ENCODE measurements at regions not wholly inside any gene's neighbourhood (a gene's known extent, or its start where the extent isn't known, plus 50 kb on each side); places are given as distances from the start of the nearest gene placed in this dataset.

DNA sequence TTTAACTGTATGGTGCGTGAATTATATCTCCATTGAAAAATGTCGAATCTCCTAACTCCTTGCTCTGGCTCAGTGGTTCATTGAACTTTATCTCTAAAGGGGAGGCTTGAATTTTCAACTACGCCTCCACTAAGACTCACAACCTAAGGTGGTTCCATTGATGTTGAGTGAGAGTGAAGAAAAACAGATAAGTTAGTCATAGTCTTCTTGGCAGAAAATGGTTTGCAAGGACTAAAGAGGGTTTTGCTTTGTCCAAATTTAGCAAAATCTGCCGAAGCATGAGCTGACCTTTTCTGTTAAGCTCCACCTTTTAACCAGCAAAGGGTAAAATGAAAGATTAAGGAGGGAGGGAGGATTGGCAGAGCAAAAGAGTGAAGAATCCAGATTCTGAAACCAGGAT lies 290.2 kb upstream of the SPTLC3 start:
- intact Hi-C loops (cut with DNase I): no loop called here
- 47% methylated on average over 4 of the region's 4 CpGs for WGBS
- Histone ChIP-seq H3K27me3 (no peaks in the 10 kb centered on the region), H3K27ac (replicated peaks in 1 of 4) (no peak overlapping the region), H3K36me3 (no peaks in the 10 kb centered on the region), H3K9me3 (no peaks in the 10 kb centered on the region), H3K4me1 (no peaks in the 10 kb centered on the region), H3K4me3 (no peak overlapping the region)
- no peak for TF ChIP-seq POLR2A (IDR thresholded peaks at IDR 0.05; ENCODE audit: low read depth)
- TF ChIP-seq, protein P1, sequence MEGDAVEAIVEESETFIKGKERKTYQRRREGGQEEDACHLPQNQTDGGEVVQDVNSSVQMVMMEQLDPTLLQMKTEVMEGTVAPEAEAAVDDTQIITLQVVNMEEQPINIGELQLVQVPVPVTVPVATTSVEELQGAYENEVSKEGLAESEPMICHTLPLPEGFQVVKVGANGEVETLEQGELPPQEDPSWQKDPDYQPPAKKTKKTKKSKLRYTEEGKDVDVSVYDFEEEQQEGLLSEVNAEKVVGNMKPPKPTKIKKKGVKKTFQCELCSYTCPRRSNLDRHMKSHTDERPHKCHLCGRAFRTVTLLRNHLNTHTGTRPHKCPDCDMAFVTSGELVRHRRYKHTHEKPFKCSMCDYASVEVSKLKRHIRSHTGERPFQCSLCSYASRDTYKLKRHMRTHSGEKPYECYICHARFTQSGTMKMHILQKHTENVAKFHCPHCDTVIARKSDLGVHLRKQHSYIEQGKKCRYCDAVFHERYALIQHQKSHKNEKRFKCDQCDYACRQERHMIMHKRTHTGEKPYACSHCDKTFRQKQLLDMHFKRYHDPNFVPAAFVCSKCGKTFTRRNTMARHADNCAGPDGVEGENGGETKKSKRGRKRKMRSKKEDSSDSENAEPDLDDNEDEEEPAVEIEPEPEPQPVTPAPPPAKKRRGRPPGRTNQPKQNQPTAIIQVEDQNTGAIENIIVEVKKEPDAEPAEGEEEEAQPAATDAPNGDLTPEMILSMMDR (IDR thresholded peaks at IDR 0.05): no peak
- TF ChIP-seq EP300 (IDR thresholded peaks at IDR 0.05): no peak
- no peak for TF ChIP-seq POLR2AphosphoS5 (IDR thresholded peaks at IDR 0.05)
- DNase-seq (ENCODE audit: extremely low spot score): no peak

DNA sequence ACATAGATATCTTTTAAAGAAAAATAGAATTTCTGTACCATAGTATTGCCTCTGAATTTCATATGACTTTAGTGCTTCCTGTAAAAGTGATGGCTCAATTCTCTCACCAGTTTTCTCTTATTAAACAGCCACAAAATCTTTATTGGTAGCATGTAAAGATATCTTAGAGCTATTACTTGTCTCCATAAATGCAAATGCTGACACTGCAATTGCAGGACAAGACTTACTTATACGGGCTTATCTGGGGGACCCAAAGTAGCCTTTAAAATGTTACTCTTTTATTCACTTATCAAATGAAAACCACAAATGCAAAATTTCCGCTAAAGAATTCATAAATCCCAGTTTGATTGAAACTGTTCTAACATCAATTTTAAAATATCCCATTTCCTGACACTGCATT lies 287.1 kb upstream of the SPTLC3 start:
- no peak for DNase-seq (ENCODE audit: extremely low spot score)
- Histone ChIP-seq H3K36me3 (no peaks in the 10 kb centered on the region), H3K27ac (replicated peaks in 1 of 4) (no peak overlapping the region), H3K27me3 (no peaks in the 10 kb centered on the region), H3K4me3 (no peak overlapping the region), H3K9me3 (no peaks in the 10 kb centered on the region), H3K4me1 (no peaks in the 10 kb centered on the region)
- TF ChIP-seq POLR2A (IDR thresholded peaks at IDR 0.05; ENCODE audit: low read depth) (no peak), EP300 (IDR thresholded peaks at IDR 0.05) (no peak), POLR2AphosphoS5 (IDR thresholded peaks at IDR 0.05) (no peak)
- TF ChIP-seq, protein P1 (IDR thresholded peaks at IDR 0.05): no peak
- WGBS: 46% methylated on average over 2 of the region's 2 CpGs
- intact Hi-C loops (cut with DNase I): no loop called here

DNA sequence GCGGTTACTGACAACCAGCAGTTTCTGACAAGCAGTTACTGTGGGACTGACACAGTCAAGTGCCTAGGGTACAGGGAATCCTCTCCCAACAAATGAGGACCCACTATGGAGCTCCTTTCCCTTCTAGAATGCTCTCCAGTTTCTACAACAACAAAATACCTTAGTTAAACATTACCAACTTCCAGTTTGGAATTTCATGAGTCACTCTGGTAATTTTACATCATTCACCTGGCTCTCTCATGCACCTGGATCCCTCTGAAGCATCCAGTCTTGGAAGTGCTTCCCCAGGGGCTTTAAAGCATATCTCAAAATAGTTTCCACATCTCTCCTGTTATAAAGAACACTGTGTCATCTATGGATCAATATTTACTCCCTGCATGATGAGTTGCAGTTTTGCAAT lies 286.7 kb upstream of the SPTLC3 start:
- 94% methylated on average over 1 of the region's 1 CpG for WGBS

DNA sequence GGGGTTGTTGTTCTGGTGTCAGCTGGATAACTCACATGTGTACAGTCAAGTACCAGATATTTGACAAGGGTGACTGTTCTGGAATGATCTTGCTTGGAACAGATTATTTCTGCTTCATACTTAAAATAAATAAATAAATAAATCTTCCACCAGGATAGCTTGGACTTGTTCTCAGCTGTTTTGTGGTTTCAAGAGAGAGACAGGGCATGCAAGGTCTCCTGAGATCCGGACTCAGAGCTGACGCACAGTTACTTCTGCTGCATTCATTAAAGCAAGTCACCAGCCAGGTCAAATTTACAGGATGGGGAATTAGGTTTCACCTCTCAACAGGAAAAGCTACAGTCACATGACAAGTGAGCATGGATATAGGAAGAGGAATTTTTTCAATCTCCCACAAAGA lies 285.0 kb upstream of the SPTLC3 start:
- Histone ChIP-seq H3K4me3 (no peak overlapping the region), H3K27me3 (no peaks in the 10 kb centered on the region), H3K36me3 (no peaks in the 10 kb centered on the region), H3K27ac (replicated peaks in 1 of 4) (no peak overlapping the region), H3K4me1 (no peaks in the 10 kb centered on the region), H3K9me3 (no peaks in the 10 kb centered on the region)
- WGBS: 85% methylated on average over 2 of the region's 2 CpGs
- intact Hi-C loops (cut with DNase I): no loop called here
- DNase-seq (ENCODE audit: extremely low spot score): no peak
- TF ChIP-seq, protein P1 (IDR thresholded peaks at IDR 0.05): no peak
- TF ChIP-seq EP300 (IDR thresholded peaks at IDR 0.05): no peak

More for the DNA sequence above, 286.7 kb upstream of the SPTLC3 start:
- TF ChIP-seq EP300 (IDR thresholded peaks at IDR 0.05): no peak
- TF ChIP-seq POLR2AphosphoS5 (IDR thresholded peaks at IDR 0.05): no peak
- TF ChIP-seq POLR2A (IDR thresholded peaks at IDR 0.05; ENCODE audit: low read depth): no peak
- TF ChIP-seq, protein P1 (IDR thresholded peaks at IDR 0.05): no peak
- no peaks in the 10 kb centered on the region for H3K36me3 ChIP-seq
- no peaks in the 10 kb centered on the region for H3K4me1 ChIP-seq
- intact Hi-C loops (cut with DNase I): no loop called here
- DNase-seq (ENCODE audit: extremely low spot score): no peak
- no peaks in the 10 kb centered on the region for H3K27me3 ChIP-seq
- H3K27ac ChIP-seq (replicated peaks in 1 of 4): no peak overlapping the region
- no peak overlapping the region for H3K4me3 ChIP-seq
- H3K9me3 ChIP-seq: no peaks in the 10 kb centered on the region

DNA sequence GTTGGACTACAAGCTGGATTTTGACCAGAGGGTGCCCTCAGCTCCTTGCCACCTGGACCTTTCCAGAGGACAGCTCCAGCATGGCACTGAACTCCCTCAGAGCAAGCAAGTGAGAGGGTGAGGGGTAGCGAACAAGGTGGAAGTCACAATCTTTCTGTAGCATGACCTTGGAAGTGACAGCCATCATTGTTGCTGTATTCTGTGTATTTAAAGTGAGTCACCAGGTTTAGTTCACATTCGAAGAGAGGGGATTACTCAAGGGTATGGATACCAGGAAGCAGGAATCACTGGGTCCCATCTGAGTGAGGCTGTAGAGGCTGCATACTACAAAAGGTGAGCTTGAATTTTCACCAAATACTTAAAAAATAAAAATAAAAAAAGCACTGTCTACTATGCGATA lies 280.0 kb upstream of the SPTLC3 start:
- H3K4me3 ChIP-seq: no peak overlapping the region
- H3K36me3 ChIP-seq: no peaks in the 10 kb centered on the region
- DNase-seq (ENCODE audit: extremely low spot score): no peak
- 75% methylated on average over 3 of the region's 3 CpGs for WGBS
- H3K4me1 ChIP-seq: no peaks in the 10 kb centered on the region
- intact Hi-C loops (cut with DNase I): no loop called here
- no peaks in the 10 kb centered on the region for H3K9me3 ChIP-seq
- no peak overlapping the region for H3K27ac ChIP-seq (replicated peaks in 1 of 4)
- TF ChIP-seq EP300 (IDR thresholded peaks at IDR 0.05) (no peak), POLR2A (IDR thresholded peaks at IDR 0.05; ENCODE audit: low read depth) (no peak), POLR2AphosphoS5 (IDR thresholded peaks at IDR 0.05) (no peak)
- TF ChIP-seq, protein P1 (IDR thresholded peaks at IDR 0.05): no peak
- H3K27me3 ChIP-seq: no peaks in the 10 kb centered on the region
